Inflammatory macrophage treated with lipopolysaccharide for 1 hour (primary cell): ENCODE measurements at regions not wholly inside any gene's neighbourhood (a gene's known extent, or its start where the extent isn't known, plus 50 kb on each side); places are given as distances from the start of the nearest gene placed in this dataset.

Experiments
- DNase-seq, 2 donors: peaks; one replicate each; pipeline ENCODE4 v3.0.0-alpha.2; 2020 to 2022

DNA sequence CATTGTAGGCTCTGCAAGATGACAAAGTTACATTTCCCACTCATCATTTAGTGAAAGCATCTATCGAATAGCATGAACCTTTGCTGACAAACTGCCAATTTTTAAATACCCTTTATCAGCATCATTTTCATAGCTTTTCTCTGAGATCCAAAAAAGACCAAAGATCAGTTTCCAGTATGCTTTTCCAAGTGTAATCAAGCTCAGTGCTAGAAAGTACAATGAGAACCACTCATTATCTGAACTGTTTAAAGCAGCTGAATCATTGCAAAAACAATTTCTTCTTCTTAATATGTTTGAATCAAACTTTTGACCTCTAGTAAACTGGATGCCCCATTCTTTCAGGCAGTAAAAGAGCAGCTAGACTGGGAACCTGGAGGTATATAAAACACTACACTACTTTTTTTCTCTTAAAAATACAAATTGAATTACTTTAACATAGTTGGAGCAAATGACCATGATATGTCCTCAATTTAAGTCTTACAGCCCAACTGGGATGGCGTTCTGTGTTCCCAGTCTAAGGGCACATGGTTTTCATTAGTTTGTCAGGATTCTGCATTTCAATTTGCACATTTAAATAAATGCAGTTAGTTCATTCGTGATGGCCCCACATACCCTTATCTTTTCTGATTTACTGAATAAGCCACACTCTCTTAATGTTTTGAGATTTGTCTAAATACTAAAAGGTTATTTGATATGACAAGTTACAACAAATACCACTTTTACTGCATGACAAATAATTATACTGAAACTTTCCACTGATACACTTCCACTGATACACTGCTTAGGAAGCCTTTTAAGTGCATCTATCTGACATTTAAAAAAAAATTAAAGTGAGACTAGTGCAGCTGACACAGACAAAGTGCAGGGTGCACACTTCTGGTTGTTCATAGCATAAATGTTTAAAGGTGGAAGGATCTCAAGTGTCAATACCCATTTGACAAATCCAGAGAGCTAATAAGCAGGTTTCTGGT lies 146.0 kb upstream of the FRMD4B start:
- no peak for DNase-seq

DNA sequence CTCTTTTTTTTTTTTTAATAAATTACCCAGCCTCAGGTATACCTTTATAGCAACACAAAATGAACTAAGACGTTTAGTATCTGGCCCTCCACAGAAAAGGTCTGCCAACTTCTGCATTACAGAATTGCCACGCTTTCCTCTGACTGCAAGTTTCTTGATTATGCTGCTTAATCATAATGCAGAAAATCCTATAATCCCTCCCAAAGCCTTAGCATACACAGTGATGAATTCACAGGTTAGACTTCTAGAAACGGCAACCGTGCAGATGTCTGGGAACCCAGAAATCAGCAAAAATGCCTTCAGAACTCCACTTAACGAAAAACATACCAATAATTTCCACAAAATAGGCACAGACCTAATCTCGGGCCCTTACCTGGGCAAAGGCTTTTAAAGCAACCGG lies 144.7 kb upstream of the FRMD4B start:
- DNase-seq, result no peak

DNA sequence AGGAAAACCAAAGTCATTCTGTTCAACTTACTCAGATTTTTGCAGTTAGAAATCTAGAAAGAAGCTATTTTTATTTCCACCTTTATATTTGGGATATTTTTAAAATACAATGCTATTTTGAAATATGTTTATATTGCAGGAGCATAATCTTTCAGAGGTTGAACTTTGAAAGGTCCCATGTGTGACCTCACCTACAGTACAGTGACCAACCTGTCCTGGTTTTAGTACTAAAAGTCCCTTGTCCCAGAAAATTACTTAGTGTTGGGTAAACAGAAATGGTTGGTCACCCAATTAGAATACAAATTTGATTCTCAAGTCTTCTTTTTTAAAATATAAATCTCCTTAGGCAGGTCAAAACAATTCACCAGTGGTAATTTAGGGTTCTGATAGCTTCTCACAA lies 141.6 kb upstream of the FRMD4B start:
- no peak for DNase-seq

DNA sequence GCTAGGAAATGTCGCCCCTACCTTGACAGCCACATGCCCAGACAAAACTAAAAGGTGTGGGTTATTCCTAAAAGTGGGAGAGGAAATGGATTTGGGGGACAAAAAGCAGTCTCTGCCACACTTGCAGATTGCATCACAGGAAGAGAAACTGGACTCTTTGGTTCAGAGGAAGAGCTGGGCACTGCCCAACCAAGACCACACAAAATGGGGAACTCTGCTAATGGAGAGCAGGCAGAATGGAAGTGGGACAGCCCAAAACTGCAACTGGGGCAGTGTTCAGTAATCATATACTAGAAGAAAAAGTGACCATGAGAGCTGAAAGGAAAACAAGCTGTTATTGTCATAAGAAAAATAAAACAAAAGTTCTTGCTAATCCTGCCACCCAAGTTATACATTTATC lies 138.9 kb upstream of the FRMD4B start:
- DNase-seq, result peak; percentile 44 to 48

DNA sequence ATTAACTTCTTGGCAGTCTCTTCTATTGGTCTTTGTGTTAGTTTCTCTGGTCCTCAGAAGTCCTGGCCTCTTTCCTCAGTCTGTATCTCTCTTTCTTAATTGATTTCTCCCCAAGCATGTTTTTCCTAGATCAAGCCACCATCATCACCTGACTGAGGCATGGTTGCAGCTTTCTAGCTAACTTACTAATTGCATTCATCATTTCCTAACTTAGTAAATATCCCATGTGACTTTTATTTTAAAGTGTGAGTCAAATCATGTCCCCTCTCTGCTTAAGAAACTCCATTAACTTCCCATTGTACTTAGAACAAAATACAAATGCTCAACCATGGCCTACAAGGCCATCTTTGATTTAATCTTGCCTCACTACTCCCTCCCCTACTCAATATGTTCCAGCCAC lies 135.4 kb upstream of the FRMD4B start:
- peak; percentile 35 to 68 for DNase-seq

DNA sequence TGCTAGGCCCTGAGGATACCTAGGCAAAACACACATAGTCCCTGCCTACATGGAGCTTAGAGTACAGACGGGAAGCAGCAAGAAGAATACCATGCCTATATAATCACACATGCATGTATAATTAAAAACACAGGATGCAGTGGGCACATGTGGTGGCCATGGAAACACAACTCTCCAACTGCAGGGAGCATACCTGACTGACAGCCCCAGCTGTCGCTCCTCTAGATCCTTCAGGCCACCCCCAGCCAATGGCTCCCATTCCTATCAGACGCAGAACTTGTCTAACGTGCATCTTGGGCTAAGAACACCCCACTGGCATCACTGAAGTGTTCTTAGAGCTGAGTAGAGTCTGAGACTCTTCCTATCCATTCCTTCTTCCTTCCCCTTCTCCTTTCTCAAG lies 125.5 kb upstream of the FRMD4B start:
- no peak for DNase-seq

DNA sequence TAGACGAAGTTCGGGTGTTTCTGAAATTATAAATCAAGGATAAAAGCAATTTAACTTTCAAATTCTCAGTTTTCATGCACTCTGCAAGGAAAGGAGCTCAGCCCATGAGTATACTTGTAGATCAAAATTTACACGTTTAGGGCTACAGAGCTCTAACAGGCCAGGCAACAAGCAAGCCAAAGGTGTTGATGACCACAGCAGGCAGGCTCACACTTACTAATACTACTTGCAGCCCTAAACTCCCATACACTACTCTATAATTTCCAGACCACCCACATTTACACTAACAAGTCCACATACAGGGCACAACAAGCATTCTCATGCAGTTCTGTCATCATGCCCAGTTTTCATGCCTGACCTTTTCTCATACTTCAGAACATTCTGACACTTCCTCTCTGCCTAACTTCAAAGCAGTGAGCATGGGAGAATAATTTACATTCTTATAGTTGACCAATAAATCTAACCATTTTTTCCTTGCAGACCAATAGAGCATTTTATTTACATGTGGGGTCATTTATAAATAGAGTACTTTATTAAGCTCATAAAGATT lies 124.7 kb upstream of the FRMD4B start:
- no peak for DNase-seq

DNA sequence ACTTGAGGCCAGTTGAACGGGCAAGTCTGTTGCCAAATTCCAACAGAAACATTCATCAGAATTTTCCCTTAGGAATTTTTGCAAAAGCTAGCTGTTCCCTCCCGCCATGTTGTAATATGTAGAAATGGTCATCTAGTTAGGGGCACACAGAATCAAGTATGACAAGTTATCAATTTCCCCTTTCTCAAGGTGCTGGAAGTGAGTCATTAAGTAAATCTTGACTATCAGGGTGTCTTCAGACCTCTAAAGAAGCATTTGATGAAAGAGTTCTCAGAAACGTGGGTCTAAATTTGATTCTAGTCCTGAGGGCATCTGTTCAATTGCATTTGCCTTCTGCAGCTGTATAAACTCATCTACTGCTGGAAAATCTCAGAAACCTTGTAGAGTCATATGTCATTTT lies 123.4 kb upstream of the FRMD4B start:
- peak in 1 of 2 donors; percentile 39 for DNase-seq

DNA sequence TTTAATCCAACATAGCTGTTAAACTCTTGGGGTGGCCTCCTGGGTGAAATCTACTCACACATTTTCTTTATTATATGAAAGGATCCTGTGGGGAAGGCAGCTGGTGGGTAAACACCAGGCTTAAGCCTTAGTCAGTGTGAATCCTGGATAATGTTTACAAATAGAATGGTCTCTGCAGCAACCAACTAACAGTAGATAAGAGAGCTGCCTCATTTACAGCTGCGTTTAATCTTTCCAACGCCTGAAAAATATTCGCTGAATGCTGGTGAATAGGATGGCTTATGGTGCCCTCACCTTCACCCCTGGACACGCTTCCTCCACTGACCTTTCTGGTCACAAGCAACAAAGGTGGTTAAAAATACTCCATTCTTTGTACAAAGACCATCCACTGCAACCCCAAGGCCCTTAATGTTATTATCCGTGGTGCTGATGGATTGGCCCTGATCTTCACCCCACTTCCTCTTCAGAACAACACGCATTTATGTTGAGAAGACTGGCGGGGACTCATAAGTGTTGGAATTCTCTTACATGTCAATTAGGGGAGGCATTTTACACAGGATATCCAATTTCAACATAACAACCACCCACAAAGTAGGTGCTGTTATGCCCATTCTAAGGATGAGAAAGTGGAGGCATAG lies 120.0 kb upstream of the FRMD4B start:
- no peak for DNase-seq

DNA sequence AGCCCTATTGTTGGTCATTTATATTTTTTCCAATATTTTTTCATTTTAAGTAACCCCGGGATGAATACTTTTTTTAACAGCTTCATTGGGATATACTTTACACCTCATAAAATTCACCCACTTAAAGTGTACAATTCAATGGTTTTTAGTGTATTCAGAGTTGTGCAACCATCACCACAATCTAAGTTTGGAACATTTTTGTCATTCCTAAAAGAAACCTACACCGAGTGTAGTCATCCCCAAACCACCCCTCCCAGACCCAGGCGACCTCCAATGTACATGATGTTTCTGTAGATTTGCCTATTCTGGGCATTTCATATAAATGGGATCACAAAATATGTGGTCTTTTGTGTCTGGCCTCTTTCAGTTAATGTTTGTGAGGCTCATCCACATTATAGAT lies 118.3 kb upstream of the FRMD4B start:
- DNase-seq, result no peak

DNA sequence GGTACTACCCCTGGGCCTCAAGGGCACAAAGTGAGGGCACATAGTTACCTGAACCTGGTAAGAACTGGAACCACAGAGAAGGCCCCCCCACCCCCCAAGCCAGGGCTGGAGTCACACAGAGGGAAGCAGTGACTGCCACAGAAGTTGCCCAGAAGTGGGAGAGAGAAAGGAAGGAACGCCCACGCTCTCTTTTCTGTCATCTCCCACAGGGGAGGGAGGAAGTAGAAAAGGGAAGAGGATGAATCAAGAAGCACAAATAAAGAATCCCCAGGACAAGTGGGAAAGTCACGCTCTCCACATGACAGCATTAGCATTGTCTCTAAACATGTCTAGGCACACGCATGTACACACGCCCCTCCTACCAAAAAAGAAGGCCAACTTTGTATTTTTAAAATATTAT lies 114.7 kb upstream of the FRMD4B start:
- peak; percentile 96 to 97 for DNase-seq

DNA sequence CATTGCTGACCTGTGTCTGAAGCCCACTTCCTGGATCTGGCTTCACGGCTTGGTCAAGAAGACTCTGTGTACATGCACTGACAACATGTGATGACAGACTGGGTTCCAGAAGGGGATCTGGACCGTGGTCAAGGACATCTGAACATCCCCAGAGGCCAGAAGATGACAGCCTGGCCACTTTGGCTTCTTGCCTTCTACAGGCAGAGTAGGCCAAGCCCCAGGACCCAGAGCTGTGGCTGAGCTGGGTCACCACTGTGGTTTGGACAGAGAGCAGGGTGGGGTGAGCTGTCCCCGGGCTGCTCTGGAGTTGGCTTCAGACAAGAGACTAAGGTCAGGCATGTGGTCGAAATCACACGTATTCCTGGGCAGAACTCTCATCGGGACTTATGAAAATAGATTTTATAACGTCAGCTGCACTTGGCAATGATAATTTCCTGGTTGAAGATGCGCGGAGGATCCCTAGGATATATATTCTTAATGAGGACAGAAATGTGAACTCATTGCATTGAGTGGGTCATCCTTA lies 114.1 kb upstream of the FRMD4B start:
- DNase-seq, result peak in 1 of 2 donors; percentile 37

DNA sequence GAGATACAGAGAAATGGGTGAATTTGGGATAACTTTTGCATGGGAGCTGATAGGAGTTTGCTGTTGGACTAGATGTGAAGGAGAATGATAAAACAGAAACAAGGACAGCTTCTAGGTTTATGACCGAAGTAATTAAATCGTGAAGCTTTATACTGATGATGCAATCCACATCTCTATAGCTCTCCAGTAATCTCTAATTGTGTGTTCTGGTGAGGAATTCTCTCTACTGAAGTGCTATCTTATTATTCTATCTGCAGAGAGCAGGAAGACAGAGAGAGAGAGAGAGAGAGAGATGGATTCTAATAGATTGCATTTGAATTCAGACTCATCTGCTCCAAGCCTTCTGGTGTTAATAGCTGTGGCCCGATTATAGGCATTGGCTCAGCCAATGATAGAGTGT lies 113.5 kb upstream of the FRMD4B start:
- DNase-seq, result no peak

DNA sequence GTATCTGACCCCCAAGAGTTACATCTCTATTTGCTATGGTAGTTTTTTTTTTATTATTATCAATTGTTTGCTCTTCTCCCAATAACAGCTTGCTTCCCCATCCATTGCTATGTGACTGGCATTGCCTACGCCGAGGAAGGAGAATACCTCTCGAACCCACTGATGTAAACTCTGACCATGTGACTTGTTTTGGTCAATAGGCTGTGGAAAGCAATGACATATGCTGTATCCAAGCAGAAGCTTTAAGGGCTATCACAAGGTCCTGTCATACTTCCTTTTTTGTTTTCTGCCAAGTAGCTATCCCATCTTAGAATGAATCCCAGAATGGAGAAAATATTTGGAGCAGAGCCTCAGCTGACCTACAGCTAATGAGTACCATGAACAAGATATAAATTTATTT lies 111.0 kb upstream of the FRMD4B start:
- DNase-seq, result peak; percentile 27 to 43

DNA sequence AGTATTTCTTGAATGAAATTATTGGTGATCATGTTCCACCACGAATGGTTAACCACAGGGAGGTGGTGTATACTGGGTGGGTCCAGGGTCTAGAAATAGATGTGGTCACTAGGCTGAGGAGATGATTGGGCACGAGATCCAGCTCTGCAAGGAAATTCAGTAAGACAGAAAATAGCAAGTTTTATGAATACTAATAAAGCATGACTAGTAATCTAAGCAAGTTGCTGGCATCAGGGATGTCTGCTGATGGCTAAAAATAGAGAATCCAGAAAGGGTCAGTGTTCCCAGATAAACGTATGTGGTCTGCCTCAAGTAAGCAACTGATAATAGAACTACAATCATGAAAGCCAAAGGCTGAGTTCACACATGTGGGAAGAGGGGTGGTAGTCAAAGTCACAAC lies 108.3 kb upstream of the FRMD4B start:
- no peak for DNase-seq

DNA sequence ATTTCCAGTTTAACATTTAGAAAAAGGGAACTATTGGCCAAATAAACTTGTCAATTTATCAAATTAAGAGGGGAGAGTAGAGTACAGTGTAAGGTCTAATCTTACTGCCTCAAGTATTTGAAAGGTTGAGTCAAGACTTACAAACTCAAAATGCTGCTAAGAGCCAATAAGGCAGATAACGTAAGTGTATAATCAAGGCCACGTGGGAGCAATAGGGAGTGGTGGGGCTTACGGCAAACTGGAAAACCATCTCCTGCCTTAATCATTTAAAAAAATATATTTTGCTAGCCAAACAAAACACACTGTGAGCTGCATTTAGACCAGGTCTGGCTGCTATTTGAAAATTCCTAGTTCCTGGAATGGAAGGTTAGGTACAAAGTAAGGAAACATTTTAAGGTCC lies 107.3 kb upstream of the FRMD4B start:
- no peak for DNase-seq

DNA sequence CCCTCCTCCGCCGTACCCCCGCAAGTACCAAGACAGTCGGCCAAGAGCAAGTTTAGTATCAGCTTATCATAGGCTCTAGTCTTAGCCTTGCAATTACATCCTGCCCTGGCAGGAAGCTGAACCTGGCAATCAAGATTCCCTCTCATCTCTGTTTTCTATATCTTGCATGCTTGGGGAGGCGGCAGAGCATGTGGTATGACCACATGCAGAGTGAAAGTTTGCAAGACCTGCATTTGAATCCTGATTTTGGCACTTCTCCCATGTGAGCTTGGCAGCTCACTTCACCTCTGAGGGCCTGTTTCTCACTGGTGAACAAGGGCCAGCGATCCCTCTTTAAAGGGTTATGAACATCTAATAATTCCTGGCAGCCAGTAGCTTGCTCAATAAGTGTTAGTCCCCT lies 106.1 kb upstream of the FRMD4B start:
- no peak for DNase-seq

DNA sequence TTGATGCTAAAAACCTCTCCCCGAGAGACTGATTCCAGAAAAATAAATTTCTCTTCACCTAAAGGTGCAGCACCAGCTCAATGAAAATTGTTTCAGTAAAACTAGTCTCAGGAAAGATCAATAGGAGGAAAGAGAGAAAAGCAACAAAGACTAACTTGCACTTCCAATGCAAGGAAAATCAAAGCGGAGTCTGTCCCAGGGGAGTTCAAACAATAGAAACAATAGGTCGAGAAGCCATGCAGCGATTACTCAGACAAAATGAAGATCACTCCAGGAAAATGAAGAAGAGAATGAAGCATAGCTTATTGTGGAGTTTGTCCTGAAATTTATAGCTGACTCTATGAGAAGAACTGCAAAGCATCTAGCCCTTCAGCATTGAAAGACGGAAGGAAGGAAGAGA lies 105.1 kb upstream of the FRMD4B start:
- DNase-seq, result no peak

DNA sequence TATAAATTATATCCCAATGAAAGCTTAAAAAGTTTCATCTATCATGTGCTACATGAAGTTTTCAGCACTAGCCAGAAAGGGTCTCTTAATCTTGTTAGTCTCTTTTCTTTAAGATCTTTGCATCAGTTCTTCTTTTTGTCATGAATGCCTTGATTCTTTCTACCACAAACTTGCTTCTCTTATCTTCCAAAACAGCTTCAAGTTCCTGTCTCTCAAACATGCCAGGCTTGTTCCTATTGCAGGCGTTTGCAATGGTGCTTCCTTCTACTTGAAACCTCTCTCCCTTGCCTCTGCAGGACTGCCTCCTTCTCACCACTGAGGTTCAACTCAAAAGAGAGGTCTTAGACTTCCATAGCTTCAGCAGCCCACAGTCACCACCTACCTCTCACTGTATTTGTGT lies 104.3 kb upstream of the FRMD4B start:
- DNase-seq, result peak; percentile 24 to 37

DNA sequence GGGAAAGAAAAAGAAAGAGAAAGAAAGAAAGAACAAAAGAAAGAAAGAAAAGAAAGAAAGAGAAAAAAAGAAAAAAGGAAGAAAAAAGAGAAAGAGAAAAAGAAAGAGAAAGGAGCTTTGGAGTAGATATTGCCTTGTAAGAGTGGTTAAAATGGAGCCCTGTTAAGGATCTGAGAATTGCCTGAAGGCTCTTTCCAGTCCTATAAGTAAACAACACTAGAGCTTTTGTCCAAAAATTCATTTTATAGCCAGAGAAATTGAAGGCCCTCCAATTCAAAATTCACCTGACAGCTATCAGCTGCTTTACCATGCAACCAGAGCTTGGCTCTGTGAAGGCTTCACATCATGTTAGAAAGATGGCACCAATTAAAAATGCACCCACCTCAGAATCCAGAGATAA lies 102.1 kb upstream of the FRMD4B start:
- DNase-seq, result no peak

DNA sequence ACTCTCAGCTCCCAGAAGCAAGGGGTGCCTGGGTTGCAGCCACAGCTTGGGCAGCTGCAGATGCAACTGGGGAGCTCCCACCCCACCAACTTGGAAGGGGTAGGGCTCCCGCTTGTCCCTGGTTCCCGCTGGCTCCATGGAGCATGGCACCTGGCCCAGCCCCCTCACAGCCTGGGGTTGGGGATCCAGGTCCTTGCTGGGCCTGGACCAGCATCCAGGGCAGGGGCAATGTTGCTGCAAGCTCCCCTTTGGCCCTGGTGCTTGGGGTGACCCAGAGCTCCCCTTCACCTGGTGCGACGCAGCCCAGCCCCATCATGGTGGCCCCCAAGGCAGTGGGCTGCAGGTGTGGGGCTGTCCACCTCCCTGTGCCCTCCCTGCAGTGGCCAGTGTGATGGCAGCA lies 99.6 kb upstream of the FRMD4B start:
- no peak for DNase-seq

DNA sequence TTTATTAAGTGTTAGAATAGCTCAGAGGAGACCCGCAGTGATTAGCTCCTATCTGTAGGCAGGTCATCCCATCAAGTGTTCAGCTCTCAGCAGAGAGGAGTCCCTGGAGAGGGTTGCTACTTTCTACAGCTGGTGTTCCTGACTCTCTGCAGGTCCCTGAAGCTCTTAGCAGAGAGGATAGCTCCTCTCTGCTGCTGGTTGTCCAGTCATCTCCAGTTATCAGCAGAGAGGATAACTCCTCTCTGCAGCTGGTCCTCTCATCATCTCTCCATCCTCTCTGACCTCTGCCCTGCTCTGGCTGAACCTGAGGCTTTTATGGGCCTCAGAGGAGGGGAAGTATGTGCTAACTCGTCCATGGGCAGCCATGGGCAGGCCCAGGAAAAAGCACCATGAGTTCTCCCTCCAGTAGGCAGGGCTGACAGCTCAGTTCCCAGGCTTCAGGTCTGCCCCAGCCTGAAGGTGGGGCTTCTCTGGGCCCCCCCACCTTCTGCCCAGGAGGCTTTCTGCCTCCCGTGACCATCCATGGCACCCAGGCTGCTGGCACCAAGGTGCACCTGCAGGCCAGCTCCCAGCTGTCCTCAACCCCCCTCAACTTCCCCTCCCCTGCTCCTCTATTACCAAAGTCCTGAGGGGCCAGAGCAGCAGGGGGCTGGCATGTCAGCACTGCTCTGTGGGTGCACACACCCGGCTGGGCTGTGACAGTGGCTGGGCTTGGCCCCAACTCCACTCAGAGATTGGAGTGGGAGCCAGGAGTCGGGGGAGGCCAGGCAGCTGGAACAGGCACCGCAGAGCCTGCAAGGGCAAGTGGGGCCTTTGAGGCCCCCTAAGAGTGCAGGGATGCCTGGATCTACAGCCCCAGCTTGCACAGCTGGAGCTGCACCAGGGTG lies 98.9 kb upstream of the FRMD4B start:
- no peak for DNase-seq

DNA sequence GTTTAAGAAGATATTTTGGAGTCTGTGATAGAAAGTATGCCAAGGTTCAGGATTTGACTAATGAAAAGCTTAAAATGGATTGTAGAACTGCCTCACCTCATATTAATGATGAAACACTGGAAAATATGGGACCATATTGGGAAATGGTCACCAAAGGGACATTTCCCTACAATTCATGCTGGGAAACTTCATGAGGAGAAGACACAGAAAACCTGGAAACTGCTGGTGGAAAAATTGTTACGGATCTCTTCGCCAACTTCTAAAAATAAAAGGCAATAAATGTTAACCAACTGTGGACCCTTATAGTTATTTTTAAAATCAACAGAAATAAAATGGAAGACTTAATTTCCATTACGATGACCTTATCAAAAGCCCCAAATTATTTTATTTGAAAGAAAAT lies 97.6 kb upstream of the FRMD4B start:
- no peak for DNase-seq
